GM11168 (cell line): ENCODE measurements at regions not wholly inside any gene's neighbourhood (a gene's known extent, or its start where the extent isn't known, plus 50 kb on each side); places are given as distances from the start of the nearest gene placed in this dataset.
"Not testable (repeated sequence)": the region's sequence is repeated elsewhere in the genome, so short reads cannot be mapped to it uniquely, and the experiment has no call there.

Experiments
- in situ Hi-C: fragments of 300-500 bp; cut with MboI; formaldehyde crosslinking; loops from one replicate; pipeline ENCODE4 v1.12.0; 2022; ENCODE audit warnings: low sequenced_read_pairs; ENCODE audit not compliant: unreplicated experiment

DNA sequence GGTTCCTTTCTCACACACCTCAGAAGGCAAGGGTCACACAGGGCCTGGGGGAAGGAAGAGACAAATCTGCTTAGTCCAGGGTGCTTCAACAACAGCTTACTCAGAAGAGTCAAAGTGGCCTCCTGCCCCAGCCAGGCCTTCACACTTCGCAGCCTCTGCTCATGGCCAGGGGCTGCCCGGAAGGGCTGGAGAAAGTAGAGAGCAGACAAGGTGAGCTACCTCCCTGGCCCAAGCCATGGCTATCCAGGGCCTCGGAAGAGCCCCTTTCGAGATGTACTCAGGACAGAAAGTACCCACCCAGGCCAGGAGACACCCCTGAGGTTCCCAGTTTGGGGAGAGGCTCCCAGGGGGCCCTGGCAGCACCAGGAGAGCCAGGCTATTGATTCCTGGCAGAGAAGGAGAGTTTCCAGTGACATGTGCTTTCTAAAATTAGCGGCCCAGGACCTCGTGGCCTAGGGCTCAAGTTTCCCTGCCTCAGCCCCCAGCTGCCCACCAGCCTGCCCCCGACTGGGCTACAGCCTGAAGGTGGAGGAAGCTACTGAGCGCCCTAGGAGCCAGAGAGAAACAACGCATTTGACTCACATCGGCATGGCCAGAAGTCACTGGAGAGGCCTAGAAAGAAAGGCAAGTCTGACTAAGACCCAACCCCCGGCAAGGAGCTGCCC is 533.2 kb downstream of the TP53TG3F start:
- in situ Hi-C loops: not testable (repeated sequence)

DNA sequence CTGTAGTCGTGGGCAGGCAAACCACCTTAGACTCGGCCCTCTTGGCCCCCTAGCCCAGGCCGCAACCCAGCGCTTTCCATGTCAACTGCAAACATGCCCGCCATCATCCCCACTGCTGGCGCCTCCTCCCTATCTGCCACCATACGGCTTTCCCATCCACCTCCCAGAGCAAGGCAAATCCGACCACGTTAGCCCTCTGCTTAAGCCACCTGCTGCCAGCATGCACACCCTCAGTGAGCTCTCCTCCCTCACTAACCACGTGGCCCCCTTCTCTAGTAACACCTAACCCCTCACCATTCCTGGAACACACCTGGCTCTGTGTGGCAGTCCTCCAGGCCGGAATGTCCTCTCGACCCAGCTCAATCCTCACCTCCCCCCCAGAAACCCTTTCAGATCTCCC is 534.8 kb downstream of the TP53TG3F start:
- in situ Hi-C loops: not testable (repeated sequence)

DNA sequence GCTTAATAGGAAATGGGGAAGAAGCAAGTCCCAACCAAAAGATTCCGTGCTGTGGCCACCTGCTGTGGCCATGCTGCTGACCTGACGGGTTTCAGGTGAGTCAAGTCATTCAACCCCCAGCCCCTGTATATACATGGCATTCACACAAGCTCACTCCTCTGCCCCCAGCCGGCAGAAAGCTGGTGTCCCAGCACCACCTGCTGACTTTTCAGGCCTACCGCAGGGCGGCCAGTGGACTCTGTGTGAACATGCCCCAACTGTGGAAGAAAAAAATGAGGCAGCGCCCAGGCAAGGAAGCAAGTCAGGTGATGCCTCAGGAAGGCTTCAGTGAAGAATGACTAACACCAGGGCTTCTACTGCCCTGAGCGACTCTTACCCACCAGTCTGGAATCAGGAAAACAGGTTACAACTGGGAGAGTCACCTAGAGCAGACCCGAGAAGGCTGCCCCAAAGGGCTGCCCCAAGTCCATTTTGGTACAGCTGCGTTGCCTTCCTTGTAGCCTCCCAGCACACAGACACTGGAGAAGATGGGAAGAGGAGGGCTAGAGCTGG is 536.5 kb downstream of the TP53TG3F start:
- in situ Hi-C loops: not testable (repeated sequence)

DNA sequence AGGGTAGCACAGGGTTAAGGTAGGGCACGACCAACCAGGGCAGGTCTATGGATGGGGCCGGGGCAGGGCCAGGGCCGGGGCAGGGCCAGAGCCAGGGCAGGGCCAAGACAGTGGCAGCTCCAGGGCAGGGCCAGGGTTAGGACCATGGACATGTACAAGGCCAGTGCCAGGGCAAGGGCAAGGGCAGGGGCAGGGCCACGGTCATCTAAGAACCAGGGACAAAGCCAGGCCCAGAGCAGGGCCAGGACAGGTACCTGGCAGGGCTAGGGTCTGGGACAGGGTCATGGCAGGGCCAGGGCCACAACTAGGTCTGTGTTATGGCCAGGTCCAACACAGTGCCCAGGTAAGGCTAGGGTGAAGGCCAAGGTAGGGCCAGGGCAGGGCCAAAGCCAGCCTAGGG is 541.8 kb downstream of the TP53TG3F start:
- in situ Hi-C loops: not testable (repeated sequence)

DNA sequence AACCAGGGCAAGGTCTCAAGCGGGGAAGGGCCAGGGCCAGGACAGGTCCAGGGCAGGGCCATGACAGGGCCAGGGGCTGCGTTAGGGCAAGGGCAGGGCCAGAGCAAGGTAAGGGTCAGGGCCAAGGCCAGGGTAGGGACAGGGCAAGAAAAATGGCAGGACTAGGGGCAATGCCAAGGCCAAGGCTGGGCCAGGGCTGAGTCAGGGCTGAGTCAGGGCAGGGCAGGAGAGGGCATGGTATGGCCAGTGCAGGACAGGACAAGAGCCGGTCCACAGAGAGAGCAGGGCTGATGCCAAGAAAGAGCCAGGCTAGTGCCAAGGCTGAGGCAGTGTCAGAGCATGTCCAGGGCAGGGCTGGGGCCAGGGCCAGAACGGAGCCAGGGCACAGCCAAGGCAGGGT is 542.5 kb downstream of the TP53TG3F start:
- in situ Hi-C loops: not testable (repeated sequence)

DNA sequence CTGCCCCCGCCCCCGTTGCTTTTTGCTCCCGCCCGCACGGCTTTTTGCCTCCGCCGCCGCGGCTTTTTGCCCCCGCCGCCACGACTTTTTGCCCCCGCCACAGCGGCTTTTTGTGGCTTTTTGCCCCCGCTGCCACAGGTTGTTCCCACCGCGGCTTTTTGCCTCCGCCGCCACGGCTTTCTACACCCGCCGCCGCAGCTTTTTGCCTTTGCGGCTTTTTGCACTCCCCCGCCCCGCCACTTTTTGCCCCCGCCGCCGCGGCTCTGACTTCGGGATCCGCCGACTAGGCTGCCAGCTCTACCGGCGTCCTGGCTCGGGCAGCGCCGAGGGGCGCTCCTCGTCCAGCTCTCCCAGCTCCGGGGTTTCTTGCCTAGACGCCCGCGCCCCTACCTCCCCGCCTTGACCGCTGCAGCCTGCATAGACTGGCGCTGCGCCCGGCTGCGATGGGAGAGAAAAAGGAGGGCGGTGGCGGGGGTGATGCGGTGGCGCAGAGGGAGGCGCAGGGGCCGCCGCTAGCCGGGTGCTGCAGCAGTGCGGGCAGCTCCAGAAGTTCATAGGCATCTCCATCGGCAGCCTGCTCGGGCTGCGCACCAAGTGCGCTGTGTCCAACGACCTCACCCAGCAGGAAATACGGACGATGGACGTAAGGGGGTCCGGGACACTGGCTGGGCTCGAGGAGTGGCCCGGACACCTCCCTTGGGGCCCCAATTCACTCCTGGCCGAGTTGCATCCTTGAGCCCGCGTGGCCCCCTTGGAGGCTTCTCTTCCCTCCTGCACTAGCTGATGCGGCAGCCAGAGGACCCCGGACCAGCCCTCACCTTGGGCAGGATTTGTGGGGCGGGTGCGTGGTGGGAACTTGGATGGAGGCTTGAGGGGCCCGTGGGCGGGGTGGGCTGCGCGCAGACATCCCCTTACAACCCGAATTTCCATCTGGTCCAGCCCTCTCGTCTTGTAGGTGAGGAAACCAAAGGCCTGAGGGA is 555.7 kb downstream of the TP53TG3F start:
- in situ Hi-C loops: not testable (repeated sequence)

DNA sequence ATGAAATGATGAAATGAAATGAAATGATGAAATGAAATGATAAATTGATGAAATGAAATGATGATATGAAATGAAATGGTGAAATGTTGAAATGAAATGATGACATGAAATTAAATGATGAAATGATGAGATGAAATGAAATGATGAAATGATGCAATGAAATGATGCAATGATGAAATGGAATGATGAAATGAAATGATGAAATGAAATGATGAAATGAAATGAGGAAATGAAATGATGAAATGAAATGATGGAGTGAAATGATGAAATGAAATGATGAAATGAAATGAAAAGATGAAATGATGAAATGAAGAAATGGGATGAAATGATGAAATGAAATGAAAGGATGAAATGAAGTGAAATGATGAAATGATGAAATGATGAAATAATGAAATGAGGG is 558.9 kb downstream of the TP53TG3F start:
- in situ Hi-C loops: not testable (repeated sequence)

DNA sequence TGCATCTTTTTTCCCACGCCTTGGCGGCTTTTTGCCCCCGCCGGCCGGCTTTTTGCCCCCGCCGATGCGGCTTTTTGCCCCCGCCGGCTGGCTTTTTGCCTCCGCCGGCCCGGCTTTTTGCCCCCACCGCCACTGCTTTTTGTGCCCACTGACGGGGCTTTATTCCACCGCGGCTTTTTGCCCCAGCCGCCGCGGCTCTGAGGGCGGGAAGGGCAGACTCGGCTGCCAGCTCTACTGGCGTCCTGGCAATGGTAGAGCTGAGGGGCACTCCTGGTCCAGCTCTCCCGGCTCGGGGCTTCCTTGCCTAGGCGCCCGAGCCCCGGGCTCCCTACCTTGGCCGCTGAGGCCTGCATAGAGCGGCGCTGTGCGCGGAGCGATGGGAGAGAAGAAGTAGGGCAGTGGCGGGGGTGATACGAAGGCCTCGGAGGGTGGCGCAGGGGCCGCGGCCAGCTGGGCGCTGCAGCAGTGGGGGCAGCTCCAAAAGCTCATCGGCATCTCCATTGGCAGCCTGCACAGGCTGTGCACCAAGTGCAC is 591.4 kb downstream of the TP53TG3F start:
- in situ Hi-C loops: no loop called here

DNA sequence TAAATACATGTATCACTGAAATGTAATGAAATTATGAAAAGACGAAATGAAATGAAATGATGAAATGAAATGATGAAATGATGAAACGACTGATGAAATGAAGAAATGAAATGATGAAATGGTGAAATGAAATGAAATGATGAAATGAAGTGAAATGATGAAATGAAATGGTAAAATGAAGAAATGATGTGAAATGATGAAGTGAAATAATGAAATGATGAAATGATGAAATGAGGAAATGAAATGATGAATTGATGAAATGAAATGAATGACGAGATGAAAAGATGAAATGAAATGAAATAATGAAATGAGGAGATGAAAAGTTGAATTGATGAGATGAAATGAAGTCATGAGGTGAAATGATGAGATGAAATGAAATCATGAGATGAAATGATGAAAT is 594.7 kb downstream of the TP53TG3F start:
- in situ Hi-C loops: no loop called here

DNA sequence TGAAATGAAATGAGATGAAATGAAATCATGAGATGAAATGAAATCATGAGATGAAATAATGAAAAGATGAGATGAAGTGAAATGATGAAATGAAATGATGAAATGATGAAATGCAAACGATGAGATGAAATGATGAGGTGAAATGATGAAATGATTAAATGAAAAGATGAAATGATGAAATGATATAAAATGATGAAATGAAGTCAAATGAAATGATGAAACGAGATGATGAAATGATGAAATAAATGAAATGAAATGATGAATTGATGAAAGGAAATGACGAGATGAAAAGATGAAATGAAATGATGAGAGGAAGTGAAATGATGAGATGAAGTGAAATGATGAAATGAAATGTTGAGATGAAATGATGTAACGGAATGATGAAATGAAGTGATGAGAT is 595.6 kb downstream of the TP53TG3F start:
- in situ Hi-C loops: no loop called here

DNA sequence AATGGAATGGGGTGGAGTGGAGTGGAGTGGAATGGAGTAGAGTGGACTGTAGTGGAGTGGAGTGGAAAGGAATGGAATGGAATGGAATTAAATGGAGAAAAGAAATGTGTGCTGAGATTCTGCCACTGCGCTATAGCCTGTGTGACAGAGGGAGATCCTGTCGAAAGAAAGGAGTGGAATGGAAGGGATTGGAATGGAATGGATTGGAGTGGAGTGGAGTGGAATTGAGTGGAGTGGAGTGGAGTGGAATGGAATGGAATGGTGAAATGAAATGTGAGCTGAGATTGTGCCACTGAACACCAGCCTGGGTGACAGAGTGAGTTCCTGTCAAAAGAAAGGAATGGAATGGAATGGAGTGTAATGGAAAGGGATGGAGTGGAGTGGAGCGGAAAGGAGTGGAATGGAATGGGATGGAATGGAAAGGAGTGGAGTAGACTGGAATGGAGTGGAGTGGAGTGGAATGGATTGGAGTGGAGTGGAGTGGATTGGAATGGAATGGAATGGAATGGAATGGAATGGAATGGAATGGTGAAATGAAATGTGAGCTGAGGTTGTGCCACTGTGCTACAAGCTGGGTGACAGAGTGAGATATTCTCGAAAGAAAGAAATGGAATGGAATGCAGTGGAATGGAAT is 603.3 kb downstream of the TP53TG3F start:
- in situ Hi-C loops: not testable (repeated sequence)

DNA sequence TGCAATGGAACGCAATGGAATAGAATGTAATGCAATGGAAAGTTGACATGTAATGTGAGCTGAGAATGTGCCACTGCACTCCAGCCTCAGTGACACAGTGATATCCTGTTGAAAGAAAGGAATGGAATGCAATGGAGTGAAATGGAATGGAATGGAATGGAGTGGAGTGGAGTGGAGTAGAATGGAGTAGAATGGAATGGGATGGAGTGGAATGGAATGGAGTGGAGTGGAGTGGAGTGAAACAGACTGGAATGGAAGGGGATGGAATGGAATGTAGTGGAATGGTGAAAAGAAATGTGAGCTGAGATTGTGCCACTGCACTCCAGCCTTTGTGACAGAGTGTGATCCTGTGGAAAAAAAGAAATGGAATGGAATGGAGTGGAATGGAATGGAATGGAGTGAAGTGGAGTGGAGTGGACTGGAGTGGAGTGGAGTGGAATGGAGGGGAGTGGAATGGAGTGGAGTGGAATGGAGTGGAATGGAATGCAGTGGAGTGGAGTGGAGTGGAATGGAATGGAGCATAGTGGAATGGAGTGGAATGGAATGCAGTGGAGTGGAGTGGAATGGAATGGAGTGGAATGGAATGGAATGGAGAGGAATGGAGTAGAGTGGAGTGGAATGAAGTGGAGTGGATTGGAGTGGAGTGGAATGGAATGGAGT is 604.2 kb downstream of the TP53TG3F start:
- in situ Hi-C loops: not testable (repeated sequence)

DNA sequence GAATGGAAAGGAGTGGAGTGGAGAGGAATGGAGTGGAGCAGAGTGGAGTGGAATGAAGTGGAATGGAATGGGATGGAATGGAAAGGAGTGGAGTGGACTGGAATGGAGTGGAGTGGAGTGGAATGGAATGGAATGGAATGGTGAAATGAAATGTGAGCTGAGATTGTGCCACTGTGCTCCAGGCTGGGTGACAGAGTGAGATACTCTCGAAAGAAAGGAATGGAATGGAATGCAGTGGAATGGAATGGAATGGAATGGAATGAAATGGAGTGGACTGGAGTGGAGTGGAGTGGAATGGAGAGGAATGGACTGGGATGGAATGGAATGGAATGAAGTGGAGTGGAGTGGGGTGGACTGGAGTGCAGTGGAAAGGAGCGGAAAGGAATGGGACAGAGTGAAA is 605.2 kb downstream of the TP53TG3F start:
- in situ Hi-C loops: not testable (repeated sequence)

DNA sequence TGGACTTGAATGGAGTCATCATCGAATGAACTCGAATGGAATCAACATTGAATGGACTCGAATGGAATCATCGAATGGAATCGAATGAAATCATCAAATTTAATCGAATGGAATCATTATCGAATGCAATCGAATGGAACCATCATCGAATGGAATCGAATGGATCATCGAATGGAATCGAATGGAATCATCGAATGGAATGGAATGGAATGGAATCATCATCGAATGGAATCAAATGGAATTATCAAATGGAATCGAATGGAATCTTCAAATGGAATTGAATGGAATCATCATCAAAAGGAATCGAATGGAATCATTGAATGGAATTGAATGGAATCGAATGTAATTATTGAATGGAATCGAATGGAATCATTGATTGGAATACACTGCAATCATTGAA is 610.3 kb downstream of the TP53TG3F start:
- in situ Hi-C loops: not testable (repeated sequence)

DNA sequence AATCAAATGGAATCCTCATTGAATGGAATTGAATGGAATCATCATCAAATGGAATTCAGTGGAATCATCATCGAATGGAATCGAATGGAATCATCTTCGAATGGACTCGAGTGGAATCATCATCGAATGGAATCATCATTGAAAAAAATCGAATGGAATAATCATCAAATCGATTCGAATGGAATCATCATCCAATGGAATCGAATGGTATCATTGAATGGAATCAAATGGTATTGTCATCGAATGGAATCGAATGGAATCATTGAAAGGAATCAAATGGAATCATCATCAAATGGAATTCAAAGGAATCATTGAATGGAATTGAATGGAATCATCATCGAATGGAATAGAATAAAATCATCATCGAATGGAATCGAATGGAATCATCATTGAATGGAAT is 619.3 kb downstream of the TP53TG3F start:
- in situ Hi-C loops: loop anchor here (25.0 kb wide), 1 partner anchor 509 kb away; no protein-coding TSS in a partner anchor

DNA sequence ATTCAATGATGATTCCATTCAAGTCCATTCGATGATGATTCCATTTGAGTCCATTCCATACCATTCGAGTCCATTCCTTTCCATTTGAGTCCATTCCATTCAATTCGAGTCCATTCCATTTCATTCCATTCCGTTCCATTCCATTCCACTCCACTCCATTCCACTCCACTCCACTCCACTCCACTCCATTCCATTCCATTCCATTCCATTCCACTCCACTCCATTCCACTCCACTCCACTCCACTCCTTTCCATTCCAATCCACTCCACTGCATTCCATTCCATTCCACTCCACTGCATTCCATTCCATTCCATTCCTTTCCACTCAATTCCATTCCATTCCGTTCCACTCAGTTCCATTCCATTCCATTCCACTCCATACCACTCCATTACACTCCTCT is 625.6 kb downstream of the TP53TG3F start:
- in situ Hi-C loops: loop anchor here (25.0 kb wide), 1 partner anchor 502 kb away; no protein-coding TSS in a partner anchor

DNA sequence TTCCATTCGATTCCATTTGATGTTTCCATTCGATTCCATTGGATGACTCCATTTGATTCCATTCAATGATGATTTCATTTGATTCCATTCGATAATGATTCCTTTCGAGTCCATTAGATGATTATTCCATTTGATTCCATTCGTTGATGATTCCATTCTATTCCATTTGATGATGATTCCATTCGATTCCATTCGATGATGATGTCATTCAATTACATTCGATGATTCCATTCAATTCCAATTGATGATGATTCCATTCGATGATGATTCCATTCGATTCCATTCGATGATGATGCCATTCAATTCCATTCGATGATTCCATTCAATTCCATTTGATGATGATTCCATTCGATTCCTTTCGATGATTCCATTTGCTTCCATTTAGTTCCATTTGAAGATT is 635.6 kb downstream of the TP53TG3F start:
- in situ Hi-C loops: loop anchor here (25.0 kb wide), 1 partner anchor 492 kb away; no protein-coding TSS in a partner anchor

DNA sequence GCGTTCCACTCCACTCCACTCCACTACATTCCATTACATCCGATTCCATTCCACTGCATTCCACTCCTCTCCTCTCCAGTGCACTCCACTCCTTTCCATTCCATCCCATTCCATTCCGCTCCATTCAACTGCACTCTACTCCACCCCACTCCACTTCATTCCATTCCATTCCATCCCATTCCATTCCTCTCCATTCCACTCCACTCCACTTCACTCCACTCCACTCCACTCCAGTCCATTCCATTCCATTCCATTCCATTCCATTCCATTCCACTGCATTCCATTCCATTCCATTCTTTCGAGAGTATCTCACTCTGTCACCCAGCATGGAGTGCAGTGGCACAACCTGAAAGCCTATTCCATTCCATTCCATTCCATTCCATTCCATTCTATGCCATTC is 637.5 kb downstream of the TP53TG3F start:
- in situ Hi-C loops: loop anchor here (25.0 kb wide), 1 partner anchor 490 kb away; no protein-coding TSS in a partner anchor

DNA sequence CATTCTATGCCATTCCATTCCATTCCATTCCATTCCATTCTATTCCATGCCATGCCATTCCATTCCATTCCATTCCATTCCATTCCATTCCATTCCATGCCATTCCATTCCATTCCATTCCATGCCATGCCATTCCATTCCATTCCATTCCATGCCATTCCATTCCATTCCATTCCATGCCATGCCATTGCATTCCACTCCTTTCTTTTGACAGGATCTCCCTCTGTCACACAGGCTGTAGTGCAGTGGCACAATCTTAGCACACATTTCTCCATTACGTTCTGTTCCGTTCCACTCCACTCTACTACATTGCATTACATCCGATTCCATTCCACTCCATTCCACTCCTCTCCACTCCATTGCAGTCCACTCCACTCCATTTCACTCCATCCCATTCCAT is 637.9 kb downstream of the TP53TG3F start:
- in situ Hi-C loops: loop anchor here (25.0 kb wide), 1 partner anchor 490 kb away; no protein-coding TSS in a partner anchor
